K562 (cell line): ENCODE measurements at regions not wholly inside any gene's neighbourhood (a gene's known extent, or its start where the extent isn't known, plus 50 kb on each side); places are given as distances from the start of the nearest gene placed in this dataset.

Source experiments
- ATAC-seq: fragments of 200-7000 bp; cut with Tn5 transposase; 3 replicates; pipeline ENCODE4 v1.9.1; 2020; ENCODE audit warnings: moderate library complexity
- BruUV-seq: library from RNA; stranded (reverse); fragments of 400-500 nt; replicated peaks from 2 replicates; lab custom pipeline; 2021; lab: Mats Ljungman, UMichigan
- CTCF ChIA-PET: fragments of 300-600 bp; formaldehyde crosslinking; extraction: SDS; loops from one replicate; lab custom pipeline; 2021; ENCODE audit warnings: low intra/inter-chr PET ratio; lab: Yijun Ruan, JAX
- POLR2A ChIA-PET: fragments of 300-600, 350-650 bp; sonication (Branson Sonifier 250); formaldehyde crosslinking; extraction: SDS; loops from one replicate; lab custom pipeline; 2021; ENCODE audit warnings: antibody characterized with exemption, inconsistent platforms; lab: Yijun Ruan, JAX
- DNase-seq, 4 experiments: peaks; one replicate each; pipeline versions ENCODE4 v3.0.0 to v3.0.0-alpha.2; 2011 to 2018; ENCODE audit warnings: low spot score in 3 of 4, mixed read lengths in 3 of 4; ENCODE audit errors: extremely low read depth in 1 of 4
- FAIRE-seq: peaks from 2 replicates; lab custom pipeline; 2011; peaks lifted over from hg19 to GRCh38; lab: Jason Lieb, UNC
- H2AFZ ChIP-seq: 2 replicates; pipeline ENCODE4 v1.6.0; 2011; ENCODE audit warnings: low read depth, low read length, control low read depth, inconsistent platforms
- H3K27ac ChIP-seq: fragments of 200-600 bp; 3 replicates; pipeline ENCODE4 v1.8.0; 2011; ENCODE audit warnings: low read depth, mild to moderate bottlenecking, control low read depth, inconsistent platforms, low read length, moderate library complexity, mixed read lengths; ENCODE audit errors: extremely low read depth
- H3K27me3 ChIP-seq, 2 experiments: fragments of 300-600 bp in 1 of 2; 2 replicates in 1 of 2; 3 replicates in 1 of 2; pipeline versions ENCODE4 v1.6.0 to v1.8.0; 2011; ENCODE audit warnings: inconsistent platforms in 2 of 2, low read length in 2 of 2, mild to moderate bottlenecking in 1 of 2, mixed read lengths in 1 of 2, moderate library complexity in 1 of 2; ENCODE audit not compliant: control insufficient read depth in 2 of 2, insufficient read depth in 2 of 2
- H3K36me3 ChIP-seq: fragments of 300-600 bp; 3 replicates; pipeline ENCODE4 v1.8.0; 2011; ENCODE audit warnings: mild to moderate bottlenecking, low read length, inconsistent platforms; ENCODE audit not compliant: control insufficient read depth, insufficient read depth
- H3K4me1 ChIP-seq, 2 experiments: fragments of 200-600 bp in 1 of 2; replicated peaks in 1 of 2; 2 replicates in 1 of 2; 3 replicates in 1 of 2; pipeline versions ENCODE4 v1.5.1 to v1.8.0; 2011; ENCODE audit warnings: inconsistent platforms in 2 of 2, low read length in 2 of 2, mild to moderate bottlenecking in 1 of 2, mixed read lengths in 1 of 2, moderate library complexity in 1 of 2; ENCODE audit not compliant: control insufficient read depth in 2 of 2, insufficient read depth in 2 of 2
- H3K4me2 ChIP-seq: 2 replicates; pipeline ENCODE4 v1.6.1; 2011; ENCODE audit warnings: low read length, control low read depth, inconsistent platforms, mixed read lengths; ENCODE audit not compliant: insufficient read depth
- H3K4me3 ChIP-seq: fragments of 200-600 bp; sonication (generic), shearing (Covaris generic); 2 replicates; pipeline ENCODE4 v1.5.1; 2016; ENCODE audit warnings: control low read depth, inconsistent platforms
- H3K79me2 ChIP-seq: fragments of 200-600 bp; 3 replicates; pipeline ENCODE4 v1.8.0; 2011; ENCODE audit warnings: low read length, inconsistent platforms; ENCODE audit not compliant: control insufficient read depth, insufficient read depth
- H3K9ac ChIP-seq, 2 experiments: 2 replicates each; pipeline versions ENCODE4 v1.6.0 to v1.6.1; 2011; ENCODE audit warnings: low read depth in 2 of 2, low read length in 2 of 2, control low read depth in 1 of 2, inconsistent platforms in 1 of 2, mild to moderate bottlenecking in 1 of 2, mixed read lengths in 1 of 2; ENCODE audit not compliant: insufficient read depth in 1 of 2
- H3K9me1 ChIP-seq: one replicate; pipeline ENCODE4 v1.6.0; 2011; ENCODE audit warnings: inconsistent platforms, mild to moderate bottlenecking, low read length, moderate library complexity; ENCODE audit not compliant: control insufficient read depth, insufficient read depth
- H3K9me3 ChIP-seq: replicated peaks from 2 replicates; pipeline ENCODE4 v1.5.1; 2011; ENCODE audit warnings: low read depth, low read length, inconsistent platforms; ENCODE audit not compliant: control insufficient read depth, insufficient read depth
- H4K20me1 ChIP-seq: replicated peaks from 2 replicates; pipeline ENCODE4 v1.6.1; 2011; ENCODE audit warnings: low read length, inconsistent platforms, mixed read lengths; ENCODE audit not compliant: control insufficient read depth, insufficient read depth
- BRD9 ChIP-seq: fragments of 450-650 bp; IDR thresholded peaks from 2 replicates; pipeline ENCODE4 v1.6.1; 2018; ENCODE audit warnings: low read depth; ENCODE audit not compliant: partially characterized antibody
- HDAC8 ChIP-seq: fragments of 450-650 bp; IDR thresholded peaks from 2 replicates; pipeline ENCODE4 v1.6.1; 2016; ENCODE audit warnings: mild to moderate bottlenecking, missing genetic modification characterization, moderate library complexity, missing compliant biosample characterization
- L3MBTL2 ChIP-seq: fragments of 450-650 bp; IDR thresholded peaks from 2 replicates; pipeline ENCODE4 v1.6.1; 2016; ENCODE audit warnings: mild to moderate bottlenecking, moderate library complexity
- NFIX ChIP-seq: fragments of 250-450 bp; sonication (Bioruptor Pico); IDR thresholded peaks from 2 replicates; pipeline ENCODE4 v1.4.0; 2020; ENCODE audit warnings: low read depth, mild to moderate bottlenecking, moderate library complexity
- NR2F6 ChIP-seq: fragments of 450-650 bp; formaldehyde crosslinking; IDR thresholded peaks from 2 replicates; pipeline ENCODE4 v1.4.0; 2020; ENCODE audit warnings: mild to moderate bottlenecking
- ZSCAN29 ChIP-seq: fragments of 450-650 bp; IDR thresholded peaks from 2 replicates; pipeline ENCODE4 v1.6.1; 2017
- WGBS: fragments of 100-300 bp; shearing (Covaris generic); methylation state at CpG from one replicate; pipeline ENCODE4 v1.1.6; 2016; ENCODE audit warnings: low coverage, mixed read lengths; ENCODE audit not compliant: insufficient coverage; ENCODE audit errors: missing lambda C conversion rate; 5-methylcytosine and 5-hydroxymethylcytosine counted together
- in situ Hi-C: fragments of 300-500 bp; cut with MboI; formaldehyde crosslinking; loops from 4 replicates; pipeline ENCODE4 v1.15.0; 2018; ENCODE audit warnings: inconsistent platforms, mixed read lengths
- intact Hi-C: fragments of 100-400 bp; cut with micrococcal nuclease; formaldehyde crosslinking; loops from 2 replicates; pipeline ENCODE4 v1.14.2; 2022
- TF ChIP-seq, protein P1 (sequence below): fragments of 250-450 bp; sonication (Bioruptor Pico); IDR thresholded peaks from 2 replicates; pipeline ENCODE4 v1.5.0; 2022; ENCODE audit warnings: mild to moderate bottlenecking
- TF ChIP-seq, protein P2 (sequence below): fragments of 450-650 bp; IDR thresholded peaks from 2 replicates; pipeline ENCODE4 v1.6.1; 2017; ENCODE audit warnings: antibody characterized with exemption, mild to moderate bottlenecking
- TF ChIP-seq, protein P3 (sequence below): sonication (generic); IDR thresholded peaks from 2 replicates; pipeline ENCODE4 v1.6.1; 2016
- TF ChIP-seq, protein P4 (sequence below): fragments of 250-450 bp; sonication (Bioruptor Pico); IDR thresholded peaks from 2 replicates; pipeline ENCODE4 v1.8.0; 2021; ENCODE audit warnings: moderate library complexity, mild to moderate bottlenecking, inconsistent platforms

DNA sequence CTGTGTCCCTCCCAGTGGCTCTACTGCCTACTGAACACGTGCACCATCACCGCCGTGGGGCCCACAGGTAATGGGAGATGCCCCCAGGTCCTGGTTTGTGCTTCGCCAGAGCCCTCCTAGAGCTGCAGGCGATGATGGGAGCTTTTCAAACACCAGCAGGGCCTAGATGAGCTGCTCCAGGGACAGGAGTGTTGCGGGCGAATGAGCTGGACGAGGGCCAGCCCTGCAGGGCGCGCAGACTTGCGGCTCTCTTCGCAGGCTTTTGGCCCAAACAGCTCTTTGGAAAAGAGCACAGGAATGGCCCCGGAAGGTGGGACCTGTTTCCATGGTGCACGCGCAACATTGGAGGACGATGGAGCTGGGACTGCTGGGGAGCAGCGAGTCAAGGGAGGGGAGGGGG lies 409.3 kb upstream of the SULF2 start:
- ATAC-seq, result no peak
- FAIRE-seq, result no peak
- in situ Hi-C loops, result no loop called here
- TF ChIP-seq, protein P1, sequence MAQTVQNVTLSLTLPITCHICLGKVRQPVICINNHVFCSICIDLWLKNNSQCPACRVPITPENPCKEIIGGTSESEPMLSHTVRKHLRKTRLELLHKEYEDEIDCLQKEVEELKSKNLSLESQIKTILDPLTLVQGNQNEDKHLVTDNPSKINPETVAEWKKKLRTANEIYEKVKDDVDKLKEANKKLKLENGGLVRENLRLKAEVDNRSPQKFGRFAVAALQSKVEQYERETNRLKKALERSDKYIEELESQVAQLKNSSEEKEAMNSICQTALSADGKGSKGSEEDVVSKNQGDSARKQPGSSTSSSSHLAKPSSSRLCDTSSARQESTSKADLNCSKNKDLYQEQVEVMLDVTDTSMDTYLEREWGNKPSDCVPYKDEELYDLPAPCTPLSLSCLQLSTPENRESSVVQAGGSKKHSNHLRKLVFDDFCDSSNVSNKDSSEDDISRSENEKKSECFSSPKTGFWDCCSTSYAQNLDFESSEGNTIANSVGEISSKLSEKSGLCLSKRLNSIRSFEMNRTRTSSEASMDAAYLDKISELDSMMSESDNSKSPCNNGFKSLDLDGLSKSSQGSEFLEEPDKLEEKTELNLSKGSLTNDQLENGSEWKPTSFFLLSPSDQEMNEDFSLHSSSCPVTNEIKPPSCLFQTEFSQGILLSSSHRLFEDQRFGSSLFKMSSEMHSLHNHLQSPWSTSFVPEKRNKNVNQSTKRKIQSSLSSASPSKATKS, result no peak
- TF ChIP-seq, protein P2, sequence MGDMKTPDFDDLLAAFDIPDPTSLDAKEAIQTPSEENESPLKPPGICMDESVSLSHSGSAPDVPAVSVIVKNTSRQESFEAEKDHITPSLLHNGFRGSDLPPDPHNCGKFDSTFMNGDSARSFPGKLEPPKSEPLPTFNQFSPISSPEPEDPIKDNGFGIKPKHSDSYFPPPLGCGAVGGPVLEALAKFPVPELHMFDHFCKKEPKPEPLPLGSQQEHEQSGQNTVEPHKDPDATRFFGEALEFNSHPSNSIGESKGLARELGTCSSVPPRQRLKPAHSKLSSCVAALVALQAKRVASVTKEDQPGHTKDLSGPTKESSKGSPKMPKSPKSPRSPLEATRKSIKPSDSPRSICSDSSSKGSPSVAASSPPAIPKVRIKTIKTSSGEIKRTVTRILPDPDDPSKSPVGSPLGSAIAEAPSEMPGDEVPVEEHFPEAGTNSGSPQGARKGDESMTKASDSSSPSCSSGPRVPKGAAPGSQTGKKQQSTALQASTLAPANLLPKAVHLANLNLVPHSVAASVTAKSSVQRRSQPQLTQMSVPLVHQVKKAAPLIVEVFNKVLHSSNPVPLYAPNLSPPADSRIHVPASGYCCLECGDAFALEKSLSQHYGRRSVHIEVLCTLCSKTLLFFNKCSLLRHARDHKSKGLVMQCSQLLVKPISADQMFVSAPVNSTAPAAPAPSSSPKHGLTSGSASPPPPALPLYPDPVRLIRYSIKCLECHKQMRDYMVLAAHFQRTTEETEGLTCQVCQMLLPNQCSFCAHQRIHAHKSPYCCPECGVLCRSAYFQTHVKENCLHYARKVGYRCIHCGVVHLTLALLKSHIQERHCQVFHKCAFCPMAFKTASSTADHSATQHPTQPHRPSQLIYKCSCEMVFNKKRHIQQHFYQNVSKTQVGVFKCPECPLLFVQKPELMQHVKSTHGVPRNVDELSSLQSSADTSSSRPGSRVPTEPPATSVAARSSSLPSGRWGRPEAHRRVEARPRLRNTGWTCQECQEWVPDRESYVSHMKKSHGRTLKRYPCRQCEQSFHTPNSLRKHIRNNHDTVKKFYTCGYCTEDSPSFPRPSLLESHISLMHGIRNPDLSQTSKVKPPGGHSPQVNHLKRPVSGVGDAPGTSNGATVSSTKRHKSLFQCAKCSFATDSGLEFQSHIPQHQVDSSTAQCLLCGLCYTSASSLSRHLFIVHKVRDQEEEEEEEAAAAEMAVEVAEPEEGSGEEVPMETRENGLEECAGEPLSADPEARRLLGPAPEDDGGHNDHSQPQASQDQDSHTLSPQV, result no peak
- no peak for TF ChIP-seq NFIX (CRISPR knock-in tag)
- no peak for TF ChIP-seq BRD9
- TF ChIP-seq HDAC8 (tag), result no peak
- TF ChIP-seq, protein P3, sequence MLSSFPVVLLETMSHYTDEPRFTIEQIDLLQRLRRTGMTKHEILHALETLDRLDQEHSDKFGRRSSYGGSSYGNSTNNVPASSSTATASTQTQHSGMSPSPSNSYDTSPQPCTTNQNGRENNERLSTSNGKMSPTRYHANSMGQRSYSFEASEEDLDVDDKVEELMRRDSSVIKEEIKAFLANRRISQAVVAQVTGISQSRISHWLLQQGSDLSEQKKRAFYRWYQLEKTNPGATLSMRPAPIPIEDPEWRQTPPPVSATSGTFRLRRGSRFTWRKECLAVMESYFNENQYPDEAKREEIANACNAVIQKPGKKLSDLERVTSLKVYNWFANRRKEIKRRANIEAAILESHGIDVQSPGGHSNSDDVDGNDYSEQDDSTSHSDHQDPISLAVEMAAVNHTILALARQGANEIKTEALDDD, result no peak
- TF ChIP-seq NR2F6 (CRISPR knock-in tag), result no peak
- TF ChIP-seq, protein P4, sequence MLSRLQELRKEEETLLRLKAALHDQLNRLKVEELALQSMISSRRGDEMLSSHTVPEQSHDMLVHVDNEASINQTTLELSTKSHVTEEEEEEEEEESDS (CRISPR knock-in tag), result no peak
- no peak for TF ChIP-seq ZSCAN29
- TF ChIP-seq L3MBTL2, result no peak

More for the DNA sequence above, 409.3 kb upstream of the SULF2 start:
- no peak overlapping the region for H3K27ac ChIP-seq
- WGBS, result 1% methylated on average over 16 of the region's 17 CpGs
- H3K4me3 ChIP-seq, result no peak overlapping the region
- no peak overlapping the region for H3K9ac ChIP-seq
- no TSS peak for BruUV-seq
- H3K79me2 ChIP-seq, result no peaks in the 10 kb centered on the region
- peaks cover 1 to 27% of the 10 kb centered on the region in 2 experiments; a peak in 3 of 5 replicates for H3K27me3 ChIP-seq
- H3K4me2 ChIP-seq, result no peak overlapping the region
- H4K20me1 ChIP-seq, result no peaks in the 10 kb centered on the region; the same call in 1 of the 2 replicates
- H3K9me3 ChIP-seq, result no peaks in the 10 kb centered on the region
- DNase-seq, result no peak
- intact Hi-C loops, result no loop called here
- H3K4me1 ChIP-seq, result no peaks in the 10 kb centered on the region
- no peak overlapping the region for H2AFZ ChIP-seq
- ChIA-PET CTCF (no interaction called here), POLR2A (interaction anchor here (0.7 kb wide), 1 partner anchor 856 kb away, joined by 3 read pairs; no protein-coding TSS in a partner anchor)
- H3K36me3 ChIP-seq, result no peaks in the 10 kb centered on the region
- no peaks in the 10 kb centered on the region for H3K9me1 ChIP-seq
